Loucy (cell line): ENCODE measurements at regions not wholly inside any gene's neighbourhood (a gene's known extent, or its start where the extent isn't known, plus 50 kb on each side); places are given as distances from the start of the nearest gene placed in this dataset.

Source experiments
- H2AFZ ChIP-seq: fragments of 200-600 bp; sonication (generic); 2 replicates; pipeline ENCODE4 v1.6.0; 2016; ENCODE audit warnings: antibody characterized with exemption, mild to moderate bottlenecking, low read length, moderate library complexity
- H3F3A ChIP-seq: fragments of 200-600 bp; 2 replicates; pipeline ENCODE4 v1.6.0; 2016; ENCODE audit warnings: antibody characterized with exemption, low read depth, mild to moderate bottlenecking
- H3K27me3 ChIP-seq: fragments of 200-600 bp; sonication (generic); 2 replicates; pipeline ENCODE4 v1.6.1; 2014; ENCODE audit warnings: low read length, mild to moderate bottlenecking; ENCODE audit not compliant: insufficient read depth, poor library complexity, severe bottlenecking
- H3K36me3 ChIP-seq: fragments of 200-600 bp; sonication (generic); 2 replicates; pipeline ENCODE4 v1.6.1; 2016; ENCODE audit warnings: low read length; ENCODE audit not compliant: insufficient read depth
- H3K4me1 ChIP-seq: fragments of 200-600 bp; sonication (generic); 2 replicates; pipeline ENCODE4 v1.5.1; 2014; ENCODE audit warnings: low read length, mild to moderate bottlenecking; ENCODE audit not compliant: insufficient read depth, poor library complexity, severe bottlenecking
- H3K4me2 ChIP-seq: fragments of 200-600 bp; sonication (generic); 2 replicates; pipeline ENCODE4 v1.6.0; 2014; ENCODE audit warnings: antibody characterized with exemption, low read length, low read depth, mild to moderate bottlenecking; ENCODE audit not compliant: poor library complexity, severe bottlenecking
- H3K4me3 ChIP-seq: fragments of 200-600 bp; sonication (generic); 2 replicates; pipeline ENCODE4 v1.5.1; 2014; ENCODE audit warnings: low read length, mild to moderate bottlenecking, mixed read lengths; ENCODE audit not compliant: poor library complexity, severe bottlenecking
- H3K79me2 ChIP-seq: fragments of 200-600 bp; sonication (generic); 2 replicates; pipeline ENCODE4 v1.6.1; 2014; ENCODE audit warnings: low read length; ENCODE audit not compliant: insufficient read depth
- H3K9ac ChIP-seq: fragments of 200-600 bp; sonication (generic); 2 replicates; pipeline ENCODE4 v1.6.0; 2014; ENCODE audit warnings: mild to moderate bottlenecking, low read depth, low read length, moderate library complexity; ENCODE audit not compliant: poor library complexity, severe bottlenecking
- H3K9me2 ChIP-seq: fragments of 200-600 bp; sonication (generic); replicated peaks from 2 replicates; pipeline ENCODE4 v1.6.1; 2016; ENCODE audit warnings: low read depth, low read length, mixed read lengths
- H3K9me3 ChIP-seq: fragments of 200-600 bp; sonication (generic); 2 replicates; pipeline ENCODE4 v1.6.1; 2014; ENCODE audit warnings: mild to moderate bottlenecking, antibody characterized with exemption, low read length, low read depth; ENCODE audit not compliant: insufficient read depth
- H4K20me1 ChIP-seq: fragments of 200-600 bp; sonication (generic); 2 replicates; pipeline ENCODE4 v1.6.0; 2014; ENCODE audit warnings: antibody characterized with exemption, low read length, mild to moderate bottlenecking; ENCODE audit not compliant: insufficient read depth, poor library complexity, severe bottlenecking
- EZH2phosphoT487 ChIP-seq: fragments of 200-600 bp; IDR thresholded peaks from 2 replicates; pipeline ENCODE4 v1.6.1; 2018; ENCODE audit warnings: antibody characterized with exemption, mild to moderate bottlenecking, moderate library complexity, borderline replicate concordance
- TF ChIP-seq, protein P1 (sequence below): fragments of 200-600 bp; sonication (generic); conservative IDR thresholded peaks from 2 replicates; pipeline ENCODE4 v1.5.1; 2014; ENCODE audit warnings: mild to moderate bottlenecking, antibody characterized with exemption, low read length

DNA sequence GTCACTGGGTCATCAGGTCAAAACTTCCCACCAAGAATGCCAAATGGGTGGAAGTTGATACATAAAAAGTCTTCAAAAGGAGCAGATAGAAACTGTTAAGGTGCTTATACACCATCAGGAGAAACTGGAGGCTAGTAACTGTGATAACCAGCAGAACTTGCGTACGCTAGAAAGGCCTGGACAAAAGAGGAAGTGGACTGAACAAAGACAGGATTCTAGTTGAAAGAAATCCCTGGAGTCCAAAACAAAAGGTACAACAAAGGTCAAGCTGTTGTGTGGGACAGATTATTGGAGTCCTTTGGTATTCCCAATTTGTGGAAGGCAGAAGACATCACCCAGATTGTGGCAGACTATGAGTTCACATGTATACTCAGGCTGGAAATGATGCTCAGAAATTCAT is 215.8 kb upstream of the PBX1 start:
- H3K4me2 ChIP-seq, result no peak overlapping the region
- H3K9me2 ChIP-seq, result no peaks in the 10 kb centered on the region
- no peaks in the 10 kb centered on the region for H3K36me3 ChIP-seq
- no peak for TF ChIP-seq EZH2phosphoT487
- TF ChIP-seq, protein P1, sequence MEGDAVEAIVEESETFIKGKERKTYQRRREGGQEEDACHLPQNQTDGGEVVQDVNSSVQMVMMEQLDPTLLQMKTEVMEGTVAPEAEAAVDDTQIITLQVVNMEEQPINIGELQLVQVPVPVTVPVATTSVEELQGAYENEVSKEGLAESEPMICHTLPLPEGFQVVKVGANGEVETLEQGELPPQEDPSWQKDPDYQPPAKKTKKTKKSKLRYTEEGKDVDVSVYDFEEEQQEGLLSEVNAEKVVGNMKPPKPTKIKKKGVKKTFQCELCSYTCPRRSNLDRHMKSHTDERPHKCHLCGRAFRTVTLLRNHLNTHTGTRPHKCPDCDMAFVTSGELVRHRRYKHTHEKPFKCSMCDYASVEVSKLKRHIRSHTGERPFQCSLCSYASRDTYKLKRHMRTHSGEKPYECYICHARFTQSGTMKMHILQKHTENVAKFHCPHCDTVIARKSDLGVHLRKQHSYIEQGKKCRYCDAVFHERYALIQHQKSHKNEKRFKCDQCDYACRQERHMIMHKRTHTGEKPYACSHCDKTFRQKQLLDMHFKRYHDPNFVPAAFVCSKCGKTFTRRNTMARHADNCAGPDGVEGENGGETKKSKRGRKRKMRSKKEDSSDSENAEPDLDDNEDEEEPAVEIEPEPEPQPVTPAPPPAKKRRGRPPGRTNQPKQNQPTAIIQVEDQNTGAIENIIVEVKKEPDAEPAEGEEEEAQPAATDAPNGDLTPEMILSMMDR, result no peak
- no peaks in the 10 kb centered on the region for H3K4me1 ChIP-seq
- H3K4me3 ChIP-seq, result no peak overlapping the region
- peaks cover 7% of the 10 kb centered on the region; the same call in 1 of the 2 replicates for H3K9me3 ChIP-seq
- H3K9ac ChIP-seq, result no peak overlapping the region
- no peak overlapping the region for H2AFZ ChIP-seq
- H3F3A ChIP-seq, result no peaks in the 10 kb centered on the region
- H3K79me2 ChIP-seq, result no peaks in the 10 kb centered on the region
- no peaks in the 10 kb centered on the region for H3K27me3 ChIP-seq
- no peaks in the 10 kb centered on the region for H4K20me1 ChIP-seq

DNA sequence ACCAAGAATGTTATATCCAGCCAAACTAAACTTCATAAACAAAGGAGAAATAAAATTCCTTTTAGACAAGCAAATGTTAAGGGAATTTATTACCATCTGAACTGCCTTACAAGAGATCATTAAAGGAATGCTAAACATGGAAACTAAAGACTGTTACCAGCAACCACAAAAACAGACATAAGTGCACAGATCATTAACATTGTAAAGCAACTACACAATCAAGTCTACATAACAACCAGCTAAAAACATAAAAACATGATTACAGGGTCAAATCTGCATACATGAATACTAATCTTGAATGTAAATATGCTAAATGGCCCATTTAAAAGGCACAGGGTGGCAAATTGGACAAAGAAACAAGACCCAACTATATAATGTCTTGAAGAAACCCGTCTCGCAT is 211.0 kb upstream of the PBX1 start:
- no peak overlapping the region for H3K4me2 ChIP-seq
- no peaks in the 10 kb centered on the region for H3K79me2 ChIP-seq
- no peaks in the 10 kb centered on the region for H3K27me3 ChIP-seq
- H3K9me3 ChIP-seq, result no peaks in the 10 kb centered on the region
- H3K9ac ChIP-seq, result no peak overlapping the region
- no peaks in the 10 kb centered on the region for H3F3A ChIP-seq
- no peak overlapping the region for H3K4me3 ChIP-seq
- no peaks in the 10 kb centered on the region for H3K9me2 ChIP-seq
- no peaks in the 10 kb centered on the region for H3K4me1 ChIP-seq
- no peak overlapping the region for H2AFZ ChIP-seq
- TF ChIP-seq, protein P1, result no peak
- TF ChIP-seq EZH2phosphoT487, result no peak
- no peaks in the 10 kb centered on the region for H3K36me3 ChIP-seq
- no peaks in the 10 kb centered on the region for H4K20me1 ChIP-seq

DNA sequence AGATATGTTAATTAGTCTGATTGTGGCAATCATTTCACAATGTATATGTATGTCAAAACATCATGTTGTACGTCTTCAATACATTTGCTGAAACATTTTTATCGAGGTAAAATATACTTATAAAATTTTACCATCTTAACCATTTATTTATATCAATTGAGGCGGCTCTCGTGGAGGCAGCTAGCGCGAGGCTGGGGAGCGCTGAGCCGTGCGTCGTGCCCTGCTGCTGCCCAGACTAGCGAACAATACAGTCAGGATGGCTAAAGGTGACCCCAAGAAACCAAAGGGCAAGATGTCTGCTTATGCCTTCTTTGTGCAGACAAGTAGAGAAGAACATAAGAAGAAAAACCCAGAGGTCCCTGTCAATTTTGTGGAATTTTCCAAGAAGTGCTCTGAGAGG is 202.5 kb upstream of the PBX1 start:
- no peaks in the 10 kb centered on the region for H3K9me3 ChIP-seq
- no peaks in the 10 kb centered on the region for H4K20me1 ChIP-seq
- TF ChIP-seq, protein P1, result no peak
- no peak for TF ChIP-seq EZH2phosphoT487
- H3K4me2 ChIP-seq, result no peak overlapping the region
- no peak overlapping the region for H2AFZ ChIP-seq
- H3K4me3 ChIP-seq, result no peak overlapping the region
- H3F3A ChIP-seq, result no peaks in the 10 kb centered on the region
- H3K79me2 ChIP-seq, result no peaks in the 10 kb centered on the region
- H3K36me3 ChIP-seq, result no peaks in the 10 kb centered on the region
- no peaks in the 10 kb centered on the region for H3K9me2 ChIP-seq
- H3K27me3 ChIP-seq, result no peaks in the 10 kb centered on the region
- H3K4me1 ChIP-seq, result no peaks in the 10 kb centered on the region
- no peak overlapping the region for H3K9ac ChIP-seq
